Fibroblast of lung (primary cell): ENCODE measurements at regions not wholly inside any gene's neighbourhood (a gene's known extent, or its start where the extent isn't known, plus 50 kb on each side); places are given as distances from the start of the nearest gene placed in this dataset.

Source experiments
- DNase-seq, 2 donors: peaks; one replicate each; pipeline versions ENCODE4 v3.0.0 to v3.0.0-alpha.2; 2010; ENCODE audit warnings: low read depth in 2 of 2
- H2AFZ ChIP-seq: 2 replicates; pipeline ENCODE4 v1.5.1; 2012; ENCODE audit warnings: low read length, control low read depth, inconsistent platforms
- H3K27ac ChIP-seq: 2 replicates; pipeline ENCODE4 v1.5.1; 2011; ENCODE audit warnings: low read length, control low read depth; ENCODE audit not compliant: insufficient read depth
- H3K27me3 ChIP-seq: 2 replicates; pipeline ENCODE4 v1.5.1; 2011; ENCODE audit warnings: mild to moderate bottlenecking, low read length; ENCODE audit not compliant: control insufficient read depth, insufficient read depth
- H3K36me3 ChIP-seq: 2 replicates; pipeline ENCODE4 v1.5.1; 2011; ENCODE audit warnings: low read length; ENCODE audit not compliant: control insufficient read depth, insufficient read depth
- H3K4me1 ChIP-seq: 2 replicates; pipeline ENCODE4 v1.5.1; 2011; ENCODE audit warnings: low read length; ENCODE audit not compliant: control insufficient read depth, insufficient read depth; ENCODE audit errors: extremely low read depth
- H3K4me2 ChIP-seq: 2 replicates; pipeline ENCODE4 v1.5.1; 2011; ENCODE audit warnings: low read length, control low read depth; ENCODE audit not compliant: insufficient read depth; ENCODE audit errors: extremely low read depth
- H3K4me3 ChIP-seq, 4 experiments: fragments of 200-600 bp in 1 of 4; sonication (generic) in 1 of 4; replicated peaks in 1 of 4; 2 replicates each; pipeline ENCODE4 v1.5.1; 2011 to 2016; ENCODE audit warnings: low read length in 4 of 4, low read depth in 3 of 4, mild to moderate bottlenecking in 3 of 4, control low read depth in 2 of 4, inconsistent platforms in 1 of 4, mixed read lengths in 1 of 4; ENCODE audit not compliant: insufficient read depth in 1 of 4; ENCODE audit errors: control extremely low read depth in 1 of 4
- H3K79me2 ChIP-seq: 2 replicates; pipeline ENCODE4 v1.5.1; 2012; ENCODE audit warnings: mild to moderate bottlenecking, low read length, inconsistent platforms; ENCODE audit not compliant: control insufficient read depth, insufficient read depth
- H3K9ac ChIP-seq: 2 replicates; pipeline ENCODE4 v1.5.1; 2011; ENCODE audit warnings: mild to moderate bottlenecking, low read length, control low read depth; ENCODE audit not compliant: insufficient read depth
- H3K9me3 ChIP-seq: 2 replicates; pipeline ENCODE4 v1.5.1; 2012; ENCODE audit warnings: low read depth, low read length; ENCODE audit not compliant: control insufficient read depth, insufficient read depth
- H4K20me1 ChIP-seq: 2 replicates; pipeline ENCODE4 v1.5.1; 2011; ENCODE audit warnings: low read length; ENCODE audit not compliant: control insufficient read depth, insufficient read depth; ENCODE audit errors: extremely low read depth
- EZH2 ChIP-seq: IDR thresholded peaks from 2 replicates; pipeline ENCODE4 v1.5.1; 2012; ENCODE audit warnings: low read length, control low read depth, mild to moderate bottlenecking; ENCODE audit errors: missing control alignments
- TF ChIP-seq, protein P1 (sequence below), 2 donors: IDR thresholded peaks in 1 of 2; conservative IDR thresholded peaks in 1 of 2; 1 replicate in 1 of 2; 2 replicates in 1 of 2; pipeline ENCODE4 v1.5.1; 2011 to 2012; ENCODE audit warnings: low read length in 2 of 2, control low read depth in 1 of 2, inconsistent platforms in 1 of 2, low read depth in 1 of 2, mild to moderate bottlenecking in 1 of 2

DNA sequence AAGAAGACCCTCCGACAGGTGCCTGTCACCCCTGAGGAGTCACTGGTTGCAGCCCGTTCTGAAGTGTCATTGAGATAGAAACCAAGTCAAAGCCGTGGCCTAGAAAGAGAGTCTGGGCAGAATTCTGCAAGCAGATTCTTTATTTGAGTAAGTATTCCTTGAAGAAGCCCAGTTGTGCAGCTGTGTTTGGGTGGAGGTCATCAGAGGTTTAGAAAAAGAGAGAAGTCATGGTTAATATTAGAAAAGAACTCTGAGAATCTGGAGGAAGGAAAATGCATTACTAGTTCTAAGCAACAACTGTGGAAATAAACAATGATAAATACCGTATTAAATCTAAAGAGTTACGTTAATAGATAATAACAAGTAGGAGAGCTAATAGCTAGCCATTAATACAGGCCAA, 118.8 kb upstream of the KIRREL3 start:
- DNase-seq: no peak
- H3K27me3 ChIP-seq: no peaks in the 10 kb centered on the region

DNA sequence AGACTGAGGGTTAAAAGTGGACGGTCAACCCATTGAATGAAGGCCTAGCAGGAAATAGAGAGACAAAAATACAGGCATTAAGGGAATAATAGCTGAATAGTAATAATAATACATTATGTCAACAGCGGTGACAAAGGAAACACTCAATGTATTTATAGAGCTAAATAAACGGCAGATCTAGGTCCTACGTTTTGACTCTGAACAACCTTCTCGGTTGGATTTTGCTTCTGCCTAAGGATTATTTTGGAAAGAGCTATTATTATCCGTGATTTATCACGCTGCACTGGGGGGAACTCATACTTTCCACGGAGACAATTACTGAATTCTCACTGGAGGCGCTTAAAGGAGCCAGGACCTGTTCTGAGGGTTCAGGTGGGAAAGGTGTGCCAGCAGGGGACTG, 118.2 kb upstream of the KIRREL3 start:
- Histone ChIP-seq H3K4me3 (no peak overlapping the region), H3K27ac (no peak overlapping the region), H3K4me2 (no peak overlapping the region), H3K9me3 (no peaks in the 10 kb centered on the region), H2AFZ (no peak overlapping the region), H3K27me3 (no peaks in the 10 kb centered on the region), H3K4me1 (no peaks in the 10 kb centered on the region), H3K9ac (no peak overlapping the region), H4K20me1 (no peaks in the 10 kb centered on the region), H3K79me2 (no peaks in the 10 kb centered on the region), H3K36me3 (no peaks in the 10 kb centered on the region)
- no peak for DNase-seq
- TF ChIP-seq, protein P1, sequence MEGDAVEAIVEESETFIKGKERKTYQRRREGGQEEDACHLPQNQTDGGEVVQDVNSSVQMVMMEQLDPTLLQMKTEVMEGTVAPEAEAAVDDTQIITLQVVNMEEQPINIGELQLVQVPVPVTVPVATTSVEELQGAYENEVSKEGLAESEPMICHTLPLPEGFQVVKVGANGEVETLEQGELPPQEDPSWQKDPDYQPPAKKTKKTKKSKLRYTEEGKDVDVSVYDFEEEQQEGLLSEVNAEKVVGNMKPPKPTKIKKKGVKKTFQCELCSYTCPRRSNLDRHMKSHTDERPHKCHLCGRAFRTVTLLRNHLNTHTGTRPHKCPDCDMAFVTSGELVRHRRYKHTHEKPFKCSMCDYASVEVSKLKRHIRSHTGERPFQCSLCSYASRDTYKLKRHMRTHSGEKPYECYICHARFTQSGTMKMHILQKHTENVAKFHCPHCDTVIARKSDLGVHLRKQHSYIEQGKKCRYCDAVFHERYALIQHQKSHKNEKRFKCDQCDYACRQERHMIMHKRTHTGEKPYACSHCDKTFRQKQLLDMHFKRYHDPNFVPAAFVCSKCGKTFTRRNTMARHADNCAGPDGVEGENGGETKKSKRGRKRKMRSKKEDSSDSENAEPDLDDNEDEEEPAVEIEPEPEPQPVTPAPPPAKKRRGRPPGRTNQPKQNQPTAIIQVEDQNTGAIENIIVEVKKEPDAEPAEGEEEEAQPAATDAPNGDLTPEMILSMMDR (conservative IDR thresholded peaks at IDR 0.05 in 1 of 2, IDR thresholded peaks at IDR 0.05 in 1 of 2; ENCODE audit: low read depth in 1 of 2, low read length in 2 of 2): no peak
- no peak for TF ChIP-seq EZH2

More for the DNA sequence above, 118.8 kb upstream of the KIRREL3 start:
- no peaks in the 10 kb centered on the region for H3K36me3 ChIP-seq
- H3K79me2 ChIP-seq: no peaks in the 10 kb centered on the region
- no peak overlapping the region for H2AFZ ChIP-seq
- no peaks in the 10 kb centered on the region for H3K9me3 ChIP-seq
- no peaks in the 10 kb centered on the region for H4K20me1 ChIP-seq
- no peak overlapping the region for H3K9ac ChIP-seq
- H3K4me2 ChIP-seq: no peak overlapping the region
- no peak overlapping the region for H3K27ac ChIP-seq
- H3K4me1 ChIP-seq: no peaks in the 10 kb centered on the region
- TF ChIP-seq EZH2: no peak
- TF ChIP-seq, protein P1 (conservative IDR thresholded peaks at IDR 0.05 in 1 of 2, IDR thresholded peaks at IDR 0.05 in 1 of 2; ENCODE audit: low read depth in 1 of 2, low read length in 2 of 2): no peak
- no peak overlapping the region for H3K4me3 ChIP-seq

DNA sequence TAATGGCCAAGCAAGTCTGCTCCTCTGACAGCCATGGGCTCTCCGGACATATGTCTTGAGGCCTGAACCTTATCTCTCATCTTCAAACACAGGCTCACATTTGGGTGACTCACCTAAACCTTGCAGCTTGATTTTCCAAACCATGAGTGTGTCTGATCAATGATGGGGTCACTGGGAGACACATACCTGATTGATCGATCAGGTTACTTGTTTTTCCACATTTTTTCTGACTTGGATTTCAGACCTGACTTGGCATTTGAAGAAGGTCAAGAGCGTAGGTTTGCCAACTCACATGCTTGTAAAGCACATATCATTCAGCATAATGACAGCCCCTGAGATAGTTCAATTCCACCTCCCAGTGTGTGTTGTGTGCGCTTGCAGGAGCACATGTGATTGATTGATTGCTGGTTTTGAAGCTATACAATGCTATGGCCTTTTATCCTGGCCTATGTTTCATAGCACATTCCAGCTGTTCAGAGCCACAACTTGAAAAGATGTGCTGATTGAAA, 116.7 kb upstream of the KIRREL3 start:
- Histone ChIP-seq H2AFZ (no peak overlapping the region), H3K36me3 (no peaks in the 10 kb centered on the region), H3K27ac (no peak overlapping the region), H3K4me1 (no peaks in the 10 kb centered on the region), H3K79me2 (no peaks in the 10 kb centered on the region), H4K20me1 (no peaks in the 10 kb centered on the region), H3K9ac (no peak overlapping the region), H3K4me3 (no peak overlapping the region), H3K27me3 (no peaks in the 10 kb centered on the region), H3K9me3 (no peaks in the 10 kb centered on the region), H3K4me2 (no peak overlapping the region)
- no peak for DNase-seq
- TF ChIP-seq, protein P1 (conservative IDR thresholded peaks at IDR 0.05 in 1 of 2, IDR thresholded peaks at IDR 0.05 in 1 of 2; ENCODE audit: low read depth in 1 of 2, low read length in 2 of 2): no peak
- TF ChIP-seq EZH2: no peak
